A204.1 (cell line): ENCODE measurements at regions not wholly inside any gene's neighbourhood (a gene's known extent, or its start where the extent isn't known, plus 50 kb on each side); places are given as distances from the start of the nearest gene placed in this dataset.

ENCODE experiments used
- FAIRE-seq: peaks from 2 replicates; lab custom pipeline; 2012; peaks lifted over from hg19 to GRCh38; lab: Jason Lieb, UNC

DNA sequence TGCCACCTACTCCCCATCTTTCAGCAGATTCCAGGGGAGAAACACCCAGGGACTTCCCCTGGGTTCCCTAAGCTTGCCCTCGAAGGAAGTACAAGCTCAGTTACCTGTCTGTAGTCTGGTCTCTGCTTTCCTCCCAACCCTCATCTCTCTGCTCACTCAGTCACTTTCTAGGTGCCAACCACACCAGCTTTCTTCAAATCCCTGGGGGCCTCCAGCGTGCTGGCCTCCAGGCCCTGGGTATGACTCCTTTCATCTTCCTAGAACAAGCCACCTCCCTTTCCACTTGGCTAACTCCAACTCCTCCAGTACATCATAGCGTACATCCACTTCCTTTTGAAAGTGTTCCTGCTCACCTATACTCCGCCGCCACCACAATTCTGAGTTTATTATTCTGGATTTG, 222.6 kb downstream of the SNX18 start:
- FAIRE-seq: no peak

DNA sequence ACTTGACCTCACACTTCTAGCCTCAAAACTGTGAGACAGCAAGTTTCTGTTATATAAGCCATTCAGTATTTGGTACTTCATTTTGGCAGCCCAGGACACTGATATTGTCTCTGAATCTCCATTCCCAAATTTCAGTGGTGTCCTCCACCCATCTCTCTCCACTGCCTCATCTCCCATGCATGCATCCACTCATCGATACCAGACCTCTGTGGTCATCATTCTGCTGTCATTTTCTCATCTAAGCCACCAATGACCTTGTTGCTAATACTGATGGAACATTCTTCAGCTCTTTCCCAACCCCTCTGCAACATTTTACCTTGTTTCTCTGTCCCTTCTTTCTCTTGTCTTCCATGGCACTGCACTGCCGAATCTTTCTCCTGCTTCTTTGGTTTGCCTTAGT, 221.8 kb downstream of the SNX18 start:
- no peak for FAIRE-seq

DNA sequence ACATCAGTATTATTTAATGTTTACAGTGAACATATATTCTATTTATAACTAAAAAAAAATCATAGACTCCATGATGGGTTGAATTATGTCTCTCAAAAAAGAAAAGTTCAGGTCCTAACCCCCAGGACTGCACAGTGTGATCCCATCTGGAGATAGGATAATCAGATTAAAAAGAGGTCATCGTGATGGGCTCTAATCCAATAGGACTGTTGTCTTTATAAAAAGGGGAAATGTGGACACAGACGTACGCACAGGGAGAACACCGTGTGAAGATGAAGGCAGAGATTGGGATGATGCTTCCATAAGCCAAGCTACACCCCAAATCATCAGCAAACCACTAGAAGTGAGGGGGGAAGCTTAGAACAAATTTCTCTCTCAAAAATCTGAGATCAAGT, 221.4 kb downstream of the SNX18 start:
- no peak for FAIRE-seq

DNA sequence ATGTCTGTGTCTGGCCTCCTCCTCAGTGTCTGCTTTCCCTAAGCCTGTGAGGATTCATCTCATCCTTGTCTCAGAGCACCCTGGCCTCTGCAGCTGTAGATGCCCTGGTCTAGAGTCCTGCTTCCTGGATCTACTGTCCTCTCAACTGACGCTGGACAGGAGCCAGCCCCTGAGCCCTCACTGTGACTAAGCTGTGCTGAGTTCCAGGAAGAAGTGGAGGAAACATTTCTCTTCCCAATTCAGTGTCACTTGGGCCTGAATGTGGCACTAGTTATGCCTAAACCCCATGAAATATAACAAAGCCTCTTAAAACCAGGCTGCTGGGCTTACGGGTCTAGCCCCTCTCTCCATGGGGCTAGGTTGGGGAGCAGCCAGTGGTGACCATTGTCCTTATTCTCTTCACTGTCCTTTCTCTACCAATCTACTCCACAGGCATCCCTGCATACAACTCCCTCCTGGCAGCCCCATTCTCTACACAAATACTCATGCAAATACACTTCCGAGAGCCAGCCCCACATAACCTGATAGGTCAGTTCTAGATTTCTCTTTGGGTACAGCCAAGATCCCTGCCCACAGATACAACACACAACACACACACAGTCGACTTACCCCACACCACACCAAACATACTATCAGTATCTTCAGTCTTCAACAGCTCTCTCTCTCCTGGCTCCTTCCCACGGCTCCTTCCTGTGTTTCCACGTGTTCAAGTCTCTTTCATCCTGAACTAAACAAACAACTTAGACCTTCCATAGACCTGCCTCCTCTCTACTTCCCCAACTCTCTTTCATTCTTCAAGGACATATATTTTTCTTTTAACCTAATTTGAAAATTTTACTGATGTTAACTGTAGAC, 220.8 kb downstream of the SNX18 start:
- FAIRE-seq: no peak

DNA sequence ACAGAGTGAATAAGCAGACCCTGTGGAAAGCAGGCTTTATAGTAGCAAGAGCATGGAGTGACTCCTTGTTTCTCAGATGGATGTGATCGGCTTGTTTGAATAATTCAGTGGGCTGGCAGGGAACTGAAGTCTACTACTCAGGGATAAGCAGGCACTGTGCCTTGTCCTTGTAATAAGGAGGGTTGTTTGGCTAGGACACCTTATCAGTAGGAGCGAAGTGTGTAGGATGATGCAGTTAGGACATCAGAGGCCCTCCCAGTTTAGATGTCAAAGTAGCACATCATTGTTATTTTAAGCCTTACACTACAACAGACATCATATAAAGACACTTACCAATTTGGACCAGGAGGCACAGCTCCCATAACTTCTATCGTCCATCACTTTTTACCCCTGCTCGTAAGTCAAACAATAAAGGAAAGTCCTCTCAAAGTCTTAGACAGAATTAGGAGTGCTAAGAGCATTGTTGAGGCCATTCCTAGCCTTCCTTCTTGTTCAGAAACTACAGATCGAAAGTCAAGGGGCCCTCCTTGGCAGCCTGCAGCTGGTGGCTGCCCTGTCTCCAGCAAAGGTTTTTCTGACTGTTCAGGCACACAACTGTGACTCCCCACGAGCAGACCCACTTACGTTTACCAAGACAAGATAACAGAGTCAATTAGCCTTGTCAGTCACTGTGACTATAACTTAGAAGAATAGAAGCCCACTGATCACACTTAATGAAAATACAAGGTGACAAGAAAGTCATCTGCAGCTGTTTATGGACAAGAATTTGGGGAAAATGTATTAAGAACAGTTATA, 218.6 kb downstream of the SNX18 start:
- no peak for FAIRE-seq

DNA sequence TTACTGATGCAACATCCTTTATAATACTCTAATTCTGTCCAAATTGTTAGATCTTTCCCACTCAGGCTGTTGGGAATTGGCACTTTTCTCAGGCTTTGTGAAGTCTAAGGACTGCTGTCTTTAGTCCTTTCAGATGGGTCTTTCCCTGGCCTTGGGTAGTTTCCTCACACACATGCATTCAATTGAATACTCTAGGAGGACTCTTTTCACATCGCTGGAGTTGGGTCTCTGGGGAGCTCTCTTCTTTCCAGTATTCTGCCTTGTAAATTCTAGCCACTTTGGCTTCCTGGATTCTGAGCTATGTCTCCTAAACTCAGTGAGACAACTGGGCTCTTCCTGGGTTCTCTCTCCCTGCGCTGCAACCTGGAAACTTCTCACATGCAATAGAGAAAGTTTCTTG, 215.5 kb downstream of the SNX18 start:
- FAIRE-seq: no peak

DNA sequence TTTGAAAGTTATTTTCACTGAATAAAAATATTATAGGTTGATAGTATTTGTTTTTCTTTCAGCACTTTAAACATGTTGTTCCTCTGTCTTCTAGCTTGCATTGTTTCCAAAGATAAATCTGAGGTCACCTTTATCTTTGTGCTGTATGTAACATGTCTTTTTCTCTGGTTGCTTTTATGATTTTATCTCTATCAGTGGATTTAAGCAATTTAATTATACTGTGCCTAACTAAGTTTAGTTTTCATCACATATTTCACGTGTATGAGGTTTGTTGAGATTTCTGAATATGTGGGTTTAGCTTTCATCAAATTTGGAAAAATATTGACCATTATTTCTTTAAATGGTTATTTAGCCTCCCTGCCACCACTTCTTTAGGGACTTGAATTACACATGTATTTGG, 214.5 kb downstream of the SNX18 start:
- FAIRE-seq: no peak

DNA sequence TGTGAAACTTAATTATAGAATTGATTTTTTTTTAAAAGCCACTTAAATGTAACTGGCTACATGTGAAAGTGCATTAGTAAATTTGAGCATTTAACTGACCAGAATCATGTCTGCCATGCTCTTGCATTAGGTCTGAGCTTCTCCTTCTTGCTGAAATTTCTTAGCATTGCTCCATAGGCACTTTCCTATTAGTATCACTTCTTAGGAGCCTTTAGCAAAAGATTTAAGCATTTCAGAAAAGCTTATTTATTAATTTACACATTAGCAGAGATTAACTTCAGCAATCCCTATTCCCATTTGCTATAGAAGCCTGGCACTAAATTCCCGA, 211.0 kb downstream of the SNX18 start:
- no peak for FAIRE-seq

DNA sequence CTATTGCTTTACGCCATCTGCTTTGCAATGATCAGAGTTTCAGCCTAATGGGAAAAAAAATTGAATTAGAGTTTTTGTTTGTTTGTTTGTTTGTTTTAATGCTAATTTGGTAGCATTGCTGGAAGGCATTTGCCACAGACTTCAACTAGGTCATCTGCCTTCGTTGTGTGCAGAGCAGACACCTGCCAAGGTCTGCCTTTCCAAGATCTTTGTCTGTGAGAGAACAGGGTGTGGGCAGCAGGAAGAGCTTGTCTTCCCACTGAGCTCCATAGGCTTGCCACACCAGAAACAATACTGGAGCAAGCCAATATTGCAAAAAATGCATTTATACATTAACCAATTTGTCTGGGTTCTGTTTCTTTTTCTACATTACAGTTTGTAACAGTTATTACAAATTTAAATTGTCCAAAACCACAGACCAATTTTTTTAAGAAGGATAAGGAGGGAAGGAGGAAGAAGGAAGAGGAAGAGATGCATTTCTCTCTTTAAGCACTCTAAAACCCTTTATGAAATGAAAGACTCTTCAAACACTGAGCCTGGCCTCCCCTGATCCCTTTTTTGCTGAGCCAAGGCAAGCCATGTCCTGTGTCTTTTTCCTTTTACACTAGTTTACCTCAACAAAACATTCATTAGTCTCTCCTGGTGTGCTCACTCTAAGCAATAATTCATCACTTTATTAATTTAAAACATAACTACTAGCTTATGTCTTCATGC, 210.5 kb downstream of the SNX18 start:
- FAIRE-seq: no peak

DNA sequence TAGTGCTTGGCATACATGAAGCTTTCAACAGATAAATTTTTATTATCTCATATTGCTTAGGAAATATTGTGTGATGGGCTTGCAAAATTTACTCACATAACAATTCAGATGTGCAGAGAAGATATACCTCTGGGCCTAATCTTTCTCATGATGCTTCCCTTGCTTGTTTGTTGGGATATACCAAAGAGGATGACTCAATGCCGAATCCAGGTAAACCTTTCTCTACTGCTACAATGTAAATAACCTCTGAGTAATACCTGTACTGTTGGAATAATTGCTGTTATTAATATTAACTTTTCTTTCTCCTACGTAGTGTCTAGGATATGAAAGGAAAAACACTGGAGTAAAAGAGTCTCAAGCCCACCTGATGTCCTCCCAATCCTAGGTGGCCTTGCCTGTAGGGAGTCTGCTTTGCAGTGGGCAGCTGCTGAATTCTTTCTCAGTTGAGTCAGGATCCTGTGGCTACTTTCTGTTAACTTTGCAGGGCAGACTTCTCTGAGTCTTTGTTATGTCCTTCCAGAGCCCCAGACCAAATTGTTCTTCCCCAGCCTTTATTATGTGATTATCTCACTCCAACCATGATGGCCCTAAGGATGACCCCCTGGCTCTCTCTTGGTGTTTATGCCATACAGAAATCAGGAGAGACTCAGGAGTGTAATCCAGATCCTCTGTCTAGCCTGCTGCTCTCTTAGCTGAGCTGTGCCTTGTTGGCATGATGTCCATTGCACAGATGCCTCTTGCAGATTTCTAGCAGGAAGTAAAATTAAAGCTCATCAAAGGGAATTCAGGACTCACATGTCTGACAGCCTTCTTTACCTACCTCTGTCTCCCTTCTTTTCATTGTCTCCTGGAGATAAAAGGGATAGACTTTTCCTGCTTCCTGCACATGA, 208.1 kb downstream of the SNX18 start:
- FAIRE-seq: no peak

DNA sequence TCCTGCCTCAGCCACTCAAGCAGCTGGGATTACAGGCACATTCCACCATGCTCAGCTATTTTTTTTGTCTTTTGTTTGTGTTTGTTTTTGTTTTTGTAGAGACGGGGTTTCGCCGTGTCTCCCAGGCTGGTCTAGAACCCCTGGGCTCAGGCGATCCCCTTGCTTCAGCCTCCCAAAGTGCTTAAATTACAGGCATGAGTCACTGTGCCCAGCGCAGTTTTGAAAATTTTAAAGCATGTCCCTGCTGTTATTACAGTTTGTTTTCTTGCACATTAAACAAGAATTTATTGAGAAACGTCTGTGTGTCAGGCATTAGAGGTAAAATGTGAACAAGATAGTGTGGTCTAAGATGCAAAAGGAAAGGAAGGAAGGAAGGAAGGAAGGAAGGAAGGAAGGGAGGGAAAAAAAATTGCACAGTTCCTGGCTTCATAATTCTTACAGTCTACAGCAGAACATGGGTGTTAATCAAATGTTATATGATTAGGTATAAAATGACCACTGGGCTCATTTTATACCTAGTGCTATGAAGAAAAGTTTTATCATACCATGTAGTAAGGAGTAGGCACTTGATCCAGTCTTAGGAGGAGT, 205.4 kb downstream of the SNX18 start:
- no peak for FAIRE-seq

DNA sequence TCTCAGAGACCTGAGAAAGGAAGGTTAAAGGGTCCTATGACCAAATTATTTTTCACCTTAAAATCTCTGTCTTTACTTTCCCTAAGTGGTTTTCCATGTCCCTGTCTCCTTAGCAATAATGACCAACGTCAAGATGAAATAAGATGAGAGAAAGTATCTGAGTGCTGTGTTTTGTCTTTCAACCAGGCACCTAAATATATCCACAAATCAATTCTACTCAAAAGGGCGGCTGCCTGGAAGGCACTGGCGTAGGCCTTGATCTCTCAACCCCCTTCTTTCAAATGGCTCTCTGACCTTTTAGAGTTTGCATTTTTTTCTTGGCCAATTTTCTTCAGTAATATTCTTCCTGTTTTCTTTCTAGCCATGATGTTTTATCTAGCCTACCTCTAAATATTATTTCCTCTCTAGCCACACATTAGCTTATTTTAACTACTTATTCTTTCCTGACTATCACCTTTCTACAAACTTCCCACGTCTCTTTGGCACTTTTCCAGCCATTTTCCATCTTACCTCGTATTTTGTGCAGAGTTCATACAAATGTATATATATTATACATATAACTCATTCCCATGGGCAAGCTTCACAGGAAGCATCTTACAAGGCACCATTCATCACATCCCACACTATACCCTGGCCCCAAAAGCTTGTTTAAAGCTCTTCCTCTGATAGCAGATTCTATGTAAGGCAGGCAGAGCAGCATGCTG, 204.5 kb downstream of the SNX18 start:
- FAIRE-seq: no peak

DNA sequence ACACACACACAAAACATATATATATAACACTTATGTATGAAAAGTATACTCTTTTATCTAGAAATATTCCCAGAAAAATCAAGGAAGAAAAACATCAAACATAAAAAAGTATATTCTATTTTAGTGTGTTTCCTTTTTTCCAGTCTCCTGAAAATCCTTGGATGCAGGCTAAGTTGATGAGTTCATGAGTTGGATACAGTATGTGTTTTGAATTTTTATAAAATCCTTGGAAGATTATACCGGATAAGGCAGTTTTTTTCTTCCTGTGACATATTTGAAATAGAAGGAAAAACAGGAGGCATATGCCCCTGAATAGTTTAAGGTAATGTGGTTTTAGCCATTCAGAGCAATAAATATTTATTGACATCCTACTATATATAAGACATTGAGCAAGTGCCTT, 203.6 kb downstream of the SNX18 start:
- FAIRE-seq: no peak

DNA sequence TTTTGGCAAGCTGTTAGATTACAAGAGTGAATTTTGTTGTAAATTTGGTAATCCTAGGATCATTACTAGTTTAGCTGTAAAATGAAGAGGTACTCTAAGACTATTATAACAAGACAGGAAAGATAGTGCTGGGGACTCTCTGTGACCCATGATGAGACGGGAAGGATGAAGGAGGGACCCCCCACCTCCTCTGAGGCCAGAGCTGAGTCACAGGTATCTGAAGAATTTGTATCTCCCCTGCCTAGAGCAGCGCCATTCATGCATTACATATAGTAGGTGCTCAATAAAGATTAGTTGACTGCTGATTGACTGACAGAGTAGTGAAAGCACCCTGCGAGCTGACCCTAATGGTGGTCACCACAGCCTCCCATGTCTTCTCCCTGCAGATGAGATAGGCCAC, 202.8 kb downstream of the SNX18 start:
- no peak for FAIRE-seq

DNA sequence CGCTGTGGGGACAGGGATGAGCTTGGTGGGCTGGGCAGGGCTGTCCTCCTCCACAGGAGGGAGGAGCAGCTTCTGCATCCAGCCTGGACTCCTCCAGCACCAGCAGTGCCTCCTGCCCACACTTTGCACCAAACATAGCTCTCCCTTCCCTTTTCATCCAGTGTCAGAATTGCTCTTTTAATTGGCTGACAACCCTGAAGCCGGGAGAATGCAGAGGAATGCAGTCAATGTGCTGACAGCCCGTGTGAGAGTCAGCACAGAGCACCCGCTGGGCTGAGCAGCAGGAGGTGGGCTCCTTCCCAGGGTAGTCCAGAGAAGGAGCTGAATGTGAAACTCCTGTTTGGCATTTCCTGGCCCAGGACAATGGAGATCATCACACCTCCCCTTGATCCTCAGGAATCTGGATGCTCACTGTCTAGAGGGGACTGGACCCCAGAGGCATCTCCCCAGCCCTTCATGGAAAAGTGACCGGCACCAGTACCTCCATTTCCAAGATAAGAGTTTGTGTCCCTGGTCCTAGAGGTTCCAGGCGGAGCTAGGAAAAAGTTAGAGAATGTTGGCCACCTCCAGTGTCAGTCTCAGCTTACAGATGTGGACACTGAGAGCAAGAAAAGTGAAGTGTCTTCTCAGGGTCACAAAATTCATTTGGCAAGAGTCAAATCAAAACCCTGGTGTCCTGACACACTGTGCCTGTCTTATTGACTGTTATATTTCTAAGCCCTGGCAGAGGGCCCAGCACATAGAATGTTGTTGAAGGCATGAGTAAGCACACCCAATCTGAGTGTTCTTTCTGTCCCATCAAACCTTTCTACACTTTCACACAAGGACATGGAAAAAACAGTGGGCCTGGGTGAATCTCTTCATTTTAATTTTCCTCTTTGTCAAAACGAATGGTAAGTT, 202.1 kb downstream of the SNX18 start:
- FAIRE-seq: no peak

DNA sequence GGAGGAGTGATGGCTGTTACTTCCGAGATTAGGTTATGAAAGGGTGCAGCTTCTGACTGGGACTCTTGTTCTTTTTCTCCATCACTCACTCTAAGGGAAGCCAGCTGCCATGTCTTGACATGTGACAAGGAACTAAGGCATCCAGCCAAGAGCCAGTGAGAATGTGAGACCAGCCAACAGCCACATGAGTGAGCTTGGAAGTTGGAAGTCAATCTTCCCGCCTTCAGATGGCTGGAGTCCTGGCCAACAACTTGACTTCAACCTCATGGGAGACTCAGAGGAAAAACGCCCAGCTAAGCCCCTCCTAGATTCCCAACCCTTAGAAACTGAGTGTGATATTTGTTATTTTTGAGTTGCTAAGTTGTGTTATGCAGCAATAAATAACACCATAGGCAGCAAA, 201.1 kb downstream of the SNX18 start:
- no peak for FAIRE-seq

DNA sequence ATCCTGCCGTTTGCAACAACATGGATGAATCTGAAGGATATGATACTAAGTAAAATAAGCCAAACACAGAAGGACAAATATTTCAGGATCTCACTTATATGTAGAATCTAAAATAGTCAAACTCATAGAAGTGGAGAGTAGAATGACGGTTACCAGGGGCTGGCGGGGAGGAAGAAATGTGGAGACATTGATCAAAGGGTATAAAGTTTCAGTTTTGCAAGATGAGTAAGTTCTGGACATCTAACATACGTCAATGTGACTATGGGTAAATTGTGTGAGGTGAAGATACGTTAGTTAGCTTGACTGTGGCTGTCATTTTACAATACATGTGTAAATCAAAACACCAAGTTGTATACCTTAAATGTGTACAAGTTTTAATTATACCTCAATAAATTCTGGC, 200.3 kb downstream of the SNX18 start:
- no peak for FAIRE-seq

DNA sequence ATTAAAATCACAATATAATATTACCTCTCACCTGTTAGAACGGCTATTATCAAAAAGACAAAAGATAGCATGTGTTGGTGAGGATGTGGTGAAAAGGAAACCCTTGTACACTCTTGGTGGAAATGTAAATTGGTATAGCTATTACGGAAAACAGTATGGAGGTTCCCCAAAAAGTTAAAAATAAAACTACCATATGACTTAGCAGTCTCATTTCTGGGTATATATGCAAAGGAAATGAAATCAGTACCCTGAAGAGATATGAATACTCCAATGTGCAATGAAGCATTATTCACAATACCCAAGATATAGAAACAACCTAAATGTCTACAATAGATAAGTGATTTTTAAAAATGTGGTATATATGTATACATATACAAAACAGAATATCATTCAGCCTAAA, 199.9 kb downstream of the SNX18 start:
- no peak for FAIRE-seq

DNA sequence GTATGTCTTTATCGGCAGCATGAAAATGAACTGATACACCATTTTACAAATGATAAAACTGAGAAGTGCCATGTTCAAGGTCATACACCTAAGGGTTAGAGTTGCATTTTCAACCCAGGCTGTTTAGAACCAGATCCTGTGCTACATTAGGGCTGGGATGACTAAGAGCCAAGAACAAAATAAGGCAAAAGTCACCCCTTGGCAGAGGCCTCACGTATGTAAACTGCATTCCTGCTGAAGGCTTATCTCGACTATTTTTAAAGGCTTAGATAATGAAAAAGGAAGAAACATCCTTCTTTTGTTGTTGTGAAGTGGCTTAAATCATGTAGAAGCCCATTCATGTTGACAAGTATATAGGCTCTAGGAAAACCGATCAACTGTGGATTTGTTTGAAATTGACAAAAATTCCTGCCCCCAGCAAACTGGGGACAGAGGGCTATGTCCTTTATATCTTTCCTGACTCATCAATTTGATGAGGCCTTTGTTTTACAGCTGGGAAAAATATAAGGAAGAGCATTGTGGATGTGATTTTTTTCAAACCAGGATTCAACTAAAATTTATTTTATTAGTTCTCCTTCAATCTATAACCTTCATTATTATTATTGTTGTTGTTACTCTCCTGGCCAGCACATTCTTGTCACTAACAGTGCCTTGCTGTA, 196.5 kb downstream of the SNX18 start:
- no peak for FAIRE-seq

DNA sequence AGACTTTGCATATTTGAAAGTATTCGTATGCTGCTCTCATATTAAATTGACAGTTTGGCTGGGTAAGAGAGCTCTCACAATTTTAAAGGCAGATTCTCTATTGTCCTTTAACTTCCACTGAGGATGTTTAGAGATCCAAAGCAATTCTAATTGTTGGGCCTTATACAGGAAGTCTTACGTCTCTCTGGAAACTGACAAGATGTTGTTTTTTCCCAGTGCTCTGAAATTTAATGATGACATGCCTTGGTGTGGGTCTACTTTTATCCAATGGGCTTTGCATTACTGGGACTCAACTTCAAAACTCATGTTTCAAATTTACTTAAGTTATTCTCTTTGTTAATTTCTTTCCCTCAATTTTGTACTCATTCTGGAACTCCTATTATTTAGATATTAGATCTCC, 191.5 kb downstream of the SNX18 start:
- FAIRE-seq: no peak
